GM12878 (cell line): ENCODE measurements at regions not wholly inside any gene's neighbourhood (a gene's known extent, or its start where the extent isn't known, plus 50 kb on each side); places are given as distances from the start of the nearest gene placed in this dataset.
"Not testable (repeated sequence)": the region's sequence is repeated elsewhere in the genome, so short reads cannot be mapped to it uniquely, and the experiment has no call there.

Experiments
- ATAC-seq: fragments of 200-7000 bp; cut with Tn5 transposase; 3 replicates; pipeline ENCODE4 v1.9.1; 2020; ENCODE audit warnings: mild to moderate bottlenecking, moderate library complexity
- BruUV-seq: library from RNA; stranded (reverse); fragments of 400-500 nt; replicated peaks from 2 replicates; lab custom pipeline; 2021; lab: Mats Ljungman, UMichigan
- CTCF ChIA-PET: fragments of 300-600 bp; sonication (Branson Sonifier 250); formaldehyde crosslinking; extraction: SDS; loops from one replicate; lab custom pipeline; 2021; ENCODE audit warnings: inconsistent platforms; lab: Yijun Ruan, JAX
- POLR2A ChIA-PET: fragments of 350-600 bp; formaldehyde crosslinking; extraction: SDS; loops from one replicate; lab custom pipeline; 2021; ENCODE audit warnings: inconsistent platforms; lab: Charles Lee
- RAD21 ChIA-PET: fragments of 300-600 bp; sonication (Branson Sonifier 250); formaldehyde crosslinking; loops from one replicate; lab custom pipeline; 2023; ENCODE audit warnings: antibody characterized with exemption; ENCODE audit not compliant: unreplicated experiment; lab: Charles Lee
- SMC1A ChIA-PET: fragments of 300-600 bp; sonication (Branson Sonifier 250); formaldehyde crosslinking; loops from one replicate; lab custom pipeline; 2023; ENCODE audit not compliant: unreplicated experiment, uncharacterized antibody; lab: Charles Lee
- DNase-seq: peaks from one replicate; pipeline ENCODE4 v3.0.0-alpha.2; 2011; ENCODE audit warnings: low read depth, low spot score
- FAIRE-seq: peaks from 3 replicates; lab custom pipeline; 2011; peaks lifted over from hg19 to GRCh38; lab: Jason Lieb, UNC
- H2AFZ ChIP-seq: 2 replicates; pipeline ENCODE4 v1.6.0; 2011; ENCODE audit warnings: low read depth, low read length, control low read depth; ENCODE audit not compliant: control insufficient read depth
- H3K27ac ChIP-seq: 2 replicates; pipeline ENCODE4 v1.5.1; 2011; ENCODE audit warnings: control low read depth; ENCODE audit not compliant: control insufficient read depth, insufficient read depth
- H3K27me3 ChIP-seq, 2 experiments: replicated peaks in 1 of 2; 2 replicates each; pipeline versions ENCODE4 v1.6.0 to v1.6.1; 2011; ENCODE audit warnings: low read length in 1 of 2; ENCODE audit not compliant: control insufficient read depth in 2 of 2, insufficient read depth in 2 of 2
- H3K36me3 ChIP-seq, 2 experiments: 2 replicates each; pipeline ENCODE4 v1.5.1; 2011; ENCODE audit warnings: low read length in 1 of 2; ENCODE audit not compliant: control insufficient read depth in 2 of 2, insufficient read depth in 2 of 2
- H3K4me1 ChIP-seq: 2 replicates; pipeline ENCODE4 v1.6.1; 2011; ENCODE audit warnings: mild to moderate bottlenecking, low read length, moderate library complexity, mixed read lengths; ENCODE audit not compliant: control insufficient read depth, insufficient read depth
- H3K4me2 ChIP-seq: 2 replicates; pipeline ENCODE4 v1.6.0; 2011; ENCODE audit warnings: control low read depth; ENCODE audit not compliant: control insufficient read depth, insufficient read depth
- H3K4me3 ChIP-seq: fragments of 200-600 bp; sonication (generic); 2 replicates; pipeline ENCODE4 v1.5.1; 2016
- H3K79me2 ChIP-seq: 2 replicates; pipeline ENCODE4 v1.6.0; 2011; ENCODE audit warnings: low read length; ENCODE audit not compliant: control insufficient read depth, insufficient read depth
- H3K9ac ChIP-seq: 2 replicates; pipeline ENCODE4 v1.8.0; 2011; ENCODE audit warnings: low read length, control low read depth, mixed read lengths; ENCODE audit not compliant: control insufficient read depth, insufficient read depth
- H3K9me3 ChIP-seq: replicated peaks from 3 replicates; pipeline ENCODE4 v1.5.1; 2011; ENCODE audit warnings: mild to moderate bottlenecking, low read length; ENCODE audit not compliant: control insufficient read depth, insufficient read depth
- H4K20me1 ChIP-seq: 2 replicates; pipeline ENCODE4 v1.6.0; 2011; ENCODE audit not compliant: control insufficient read depth, insufficient read depth
- BHLHE40 ChIP-seq, 2 experiments: fragments of 450-650 bp in 1 of 2; IDR thresholded peaks; 2 replicates each; pipeline ENCODE4 v1.6.1; 2011 to 2017; ENCODE audit warnings: low read depth in 2 of 2, borderline replicate concordance in 1 of 2, improper control_type of control experiment in 1 of 2, low read length in 1 of 2, mild to moderate bottlenecking in 1 of 2
- BMI1 ChIP-seq: fragments of 450-650 bp; IDR thresholded peaks from 2 replicates; pipeline ENCODE4 v1.6.1; 2016; ENCODE audit warnings: mild to moderate bottlenecking, moderate library complexity, borderline replicate concordance
- EGR1 ChIP-seq, 2 experiments: IDR thresholded peaks; 1 replicate in 1 of 2; 2 replicates in 1 of 2; pipeline ENCODE4 v1.6.1; 2011 to 2012; ENCODE audit warnings: low read depth in 2 of 2, low read length in 2 of 2, borderline replicate concordance in 1 of 2, mild to moderate bottlenecking in 1 of 2, moderate library complexity in 1 of 2
- MYC ChIP-seq: IDR thresholded peaks from 2 replicates; pipeline ENCODE4 v1.6.1; 2011; ENCODE audit warnings: mild to moderate bottlenecking, low read length, moderate library complexity, inconsistent platforms; ENCODE audit not compliant: insufficient read depth, insufficient replicate concordance, insufficient read length, severe bottlenecking
- PML ChIP-seq: IDR thresholded peaks from 2 replicates; pipeline ENCODE4 v1.6.1; 2012; ENCODE audit warnings: low read length, inconsistent platforms
- RELB ChIP-seq: fragments of 450-650 bp; IDR thresholded peaks from 2 replicates; pipeline ENCODE4 v1.6.1; 2017; ENCODE audit warnings: low read depth, mild to moderate bottlenecking, moderate library complexity
- REST ChIP-seq: IDR thresholded peaks from 2 replicates; pipeline ENCODE4 v1.6.1; 2012; ENCODE audit warnings: mild to moderate bottlenecking, low read depth, low read length
- SMARCA5 ChIP-seq: fragments of 450-650 bp; IDR thresholded peaks from 2 replicates; pipeline ENCODE4 v1.6.1; 2017; ENCODE audit warnings: mild to moderate bottlenecking
- SREBF1 ChIP-seq: IDR thresholded peaks from 2 replicates; pipeline ENCODE4 v1.6.1; 2012; ENCODE audit warnings: mild to moderate bottlenecking, low read length
- TAF1 ChIP-seq: IDR thresholded peaks from 2 replicates; pipeline ENCODE4 v1.6.1; 2011; ENCODE audit warnings: mild to moderate bottlenecking, low read depth, low read length, borderline replicate concordance
- ZNF217 ChIP-seq: fragments of 450-650 bp; IDR thresholded peaks from 2 replicates; pipeline ENCODE4 v1.6.1; 2017; ENCODE audit warnings: antibody characterized with exemption, mild to moderate bottlenecking
- ZNF274 ChIP-seq: IDR thresholded peaks from one replicate; pipeline ENCODE4 v1.8.0; 2011; ENCODE audit not compliant: insufficient read length, insufficient read depth
- ZSCAN29 ChIP-seq: fragments of 450-650 bp; IDR thresholded peaks from 2 replicates; pipeline ENCODE4 v1.6.1; 2017; ENCODE audit warnings: mild to moderate bottlenecking, moderate library complexity
- WGBS: methylation state at CpG from one replicate; pipeline ENCODE4 v1.1.6; 2016; ENCODE audit warnings: low lambda C conversion rate; ENCODE audit not compliant: insufficient replicate concordance, insufficient coverage; ENCODE audit errors: missing lambda C conversion rate; 5-methylcytosine and 5-hydroxymethylcytosine counted together
- in situ Hi-C: fragments of 300-500 bp; cut with MboI; formaldehyde crosslinking; loops from 9 replicates; pipeline ENCODE4 v1.14.3; 2018; ENCODE audit warnings: mixed read lengths
- intact Hi-C: fragments of 100-400 bp; cut with micrococcal nuclease; formaldehyde crosslinking; loops from one replicate; pipeline ENCODE4 v1.14.2; 2022; ENCODE audit not compliant: unreplicated experiment

GRCh38 chrX:44045106-44045505, 71.9 kb upstream of the NDP start:
- H3K36me3 ChIP-seq, FAIRE-seq, H2AFZ ChIP-seq, H3K27ac ChIP-seq, H3K27me3 ChIP-seq, BruUV-seq, H3K4me1 ChIP-seq, H3K9ac ChIP-seq, in situ Hi-C loops, H4K20me1 ChIP-seq, H3K4me2 ChIP-seq, SMC1A ChIA-PET, CTCF ChIA-PET, RAD21 ChIA-PET, H3K4me3 ChIP-seq, ATAC-seq, H3K79me2 ChIP-seq, DNase-seq, H3K9me3 ChIP-seq, intact Hi-C loops, POLR2A ChIA-PET: not testable (repeated sequence)
- WGBS = 24% methylated on average over 1 of the region's 1 CpG

GRCh38 chrX:44043496-44043895, 70.3 kb upstream of the NDP start:
- Histone ChIP-seq H3K79me2 (no peaks in the 10 kb centered on the region), H3K4me2 (no peak overlapping the region), H3K36me3 (no peaks in the 10 kb centered on the region), H3K4me1 (no peaks in the 10 kb centered on the region), H3K9ac (no peak overlapping the region), H3K27ac (no peak overlapping the region), H4K20me1 (no peaks in the 10 kb centered on the region), H2AFZ (no peak overlapping the region), H3K27me3 (no peaks in the 10 kb centered on the region), H3K4me3 (no peak overlapping the region), H3K9me3 (no peaks in the 10 kb centered on the region)
- 60% methylated on average over 1 of the region's 1 CpG for WGBS
- ATAC-seq = no peak
- RAD21 ChIA-PET = no interaction called here
- in situ Hi-C loops = no loop called here
- no TSS peak for BruUV-seq
- FAIRE-seq = no peak
- DNase-seq = no peak
- CTCF ChIA-PET = interaction anchor here (0.6 kb wide), 1 partner anchor 781 kb away, joined by 3 read pairs; no protein-coding TSS in a partner anchor
- intact Hi-C loops = no loop called here
- SMC1A ChIA-PET = no interaction called here
- POLR2A ChIA-PET = no interaction called here
- TF ChIP-seq MYC = no peak
- TF ChIP-seq SMARCA5 = no peak
- TF ChIP-seq PML = no peak
- TF ChIP-seq RELB = no peak
- TF ChIP-seq ZNF274 = no peak
- TF ChIP-seq EGR1 (IDR thresholded peaks at IDR 0.05; ENCODE audit: borderline replicate concordance in 1 of 2, low read depth in 2 of 2, low read length in 2 of 2) = no peak
- no peak for TF ChIP-seq ZSCAN29
- no peak for TF ChIP-seq ZNF217
- TF ChIP-seq SREBF1 = no peak
- no peak for TF ChIP-seq TAF1
- TF ChIP-seq BMI1 = no peak
- no peak for TF ChIP-seq REST
- no peak for TF ChIP-seq BHLHE40 (IDR thresholded peaks at IDR 0.05; ENCODE audit: borderline replicate concordance in 1 of 2, low read depth in 2 of 2, low read length in 1 of 2)
